CD14-positive monocyte (primary cell): ENCODE measurements at regions not wholly inside any gene's neighbourhood (a gene's known extent, or its start where the extent isn't known, plus 50 kb on each side); places are given as distances from the start of the nearest gene placed in this dataset.

Source experiments
- DNase-seq, 3 donors: peaks; one replicate each; pipeline ENCODE4 v3.0.0-alpha.2; 2011 to 2022
- H2AFZ ChIP-seq: 2 replicates; pipeline ENCODE4 v1.6.0; 2012; ENCODE audit warnings: mild to moderate bottlenecking, low read depth, low read length, inconsistent platforms; ENCODE audit not compliant: insufficient read depth, poor library complexity, severe bottlenecking
- H3K27ac ChIP-seq, 2 donors: 1 replicate in 1 of 2; 2 replicates in 1 of 2; pipeline ENCODE4 v1.5.1; 2012 to 2013; ENCODE audit warnings: low read length in 2 of 2, control low read depth in 1 of 2, inconsistent platforms in 1 of 2, low read depth in 1 of 2, mild to moderate bottlenecking in 1 of 2
- H3K27me3 ChIP-seq, 2 donors: one replicate each; pipeline versions ENCODE4 v1.6.0 to v1.6.1; 2011 to 2013; ENCODE audit warnings: low read length in 2 of 2; ENCODE audit not compliant: control insufficient read depth in 2 of 2, insufficient read depth in 2 of 2
- H3K36me3 ChIP-seq, 2 donors: replicated peaks in 1 of 2; 1 replicate in 1 of 2; 2 replicates in 1 of 2; pipeline versions ENCODE4 v1.5.1 to v1.6.1; 2012 to 2013; ENCODE audit warnings: low read length in 2 of 2, control low read depth in 1 of 2, inconsistent platforms in 1 of 2, mild to moderate bottlenecking in 1 of 2; ENCODE audit not compliant: insufficient read depth in 2 of 2, control insufficient read depth in 1 of 2
- H3K4me1 ChIP-seq, 2 donors: 1 replicate in 1 of 2; 2 replicates in 1 of 2; pipeline versions ENCODE4 v1.5.1 to v1.6.1; 2012 to 2013; ENCODE audit warnings: low read length in 2 of 2, control low read depth in 1 of 2, inconsistent platforms in 1 of 2, mild to moderate bottlenecking in 1 of 2, moderate library complexity in 1 of 2; ENCODE audit not compliant: insufficient read depth in 2 of 2, control insufficient read depth in 1 of 2
- H3K4me2 ChIP-seq: replicated peaks from 2 replicates; pipeline ENCODE3; 2012; ENCODE audit warnings: low read length, moderate library complexity, mild to moderate bottlenecking; ENCODE audit not compliant: poor library complexity, severe bottlenecking; ENCODE audit errors: extremely low read depth
- H3K4me3 ChIP-seq, 3 experiments: fragments of 200-600 bp in 1 of 3; sonication (generic) in 1 of 3; replicated peaks in 1 of 3; 1 replicate in 2 of 3; 2 replicates in 1 of 3; pipeline ENCODE4 v1.5.1; 2011 to 2013; ENCODE audit warnings: low read length in 3 of 3, mild to moderate bottlenecking in 3 of 3, control low read depth in 2 of 3, low read depth in 2 of 3, inconsistent platforms in 1 of 3, moderate library complexity in 1 of 3
- H3K79me2 ChIP-seq: 2 replicates; pipeline ENCODE4 v1.6.0; 2012; ENCODE audit warnings: mild to moderate bottlenecking, control low read depth, inconsistent platforms, low read length, moderate library complexity; ENCODE audit not compliant: insufficient read depth
- H3K9ac ChIP-seq: 2 replicates; pipeline ENCODE4 v1.6.0; 2017; ENCODE audit warnings: low read length, mild to moderate bottlenecking; ENCODE audit not compliant: insufficient read depth, poor library complexity, severe bottlenecking
- H3K9me3 ChIP-seq, 2 donors: replicated peaks in 1 of 2; 1 replicate in 1 of 2; 2 replicates in 1 of 2; pipeline versions ENCODE4 v1.5.1 to v1.6.1; 2012 to 2013; ENCODE audit warnings: low read length in 2 of 2, control low read depth in 1 of 2; ENCODE audit not compliant: control insufficient read depth in 1 of 2, insufficient read depth in 1 of 2
- H4K20me1 ChIP-seq: 2 replicates; pipeline ENCODE4 v1.6.0; 2012; ENCODE audit warnings: mild to moderate bottlenecking, low read length, control low read depth, moderate library complexity; ENCODE audit not compliant: insufficient read depth
- H3K27ac Mint-ChIP-seq, 7 donors: one replicate each; pipeline ENCODE4 v1.8.0; 2020; ENCODE audit warnings: mild to moderate bottlenecking in 7 of 7, mixed read lengths in 7 of 7, moderate library complexity in 6 of 7, inconsistent platforms in 2 of 7
- H3K27me3 Mint-ChIP-seq, 3 donors: one replicate each; pipeline ENCODE4 v1.8.0; 2021 to 2022; ENCODE audit warnings: low read depth in 3 of 3, mild to moderate bottlenecking in 3 of 3, mixed read lengths in 3 of 3, moderate library complexity in 3 of 3, inconsistent platforms in 1 of 3
- H3K36me3 Mint-ChIP-seq, 2 donors: one replicate each; pipeline ENCODE4 v1.8.0; 2020; ENCODE audit warnings: mixed read lengths in 2 of 2, inconsistent platforms in 1 of 2, mild to moderate bottlenecking in 1 of 2
- H3K4me1 Mint-ChIP-seq: one replicate; pipeline ENCODE4 v1.8.0; 2020; ENCODE audit warnings: mild to moderate bottlenecking, mixed read lengths
- H3K4me3 Mint-ChIP-seq, 2 donors: one replicate each; pipeline ENCODE4 v1.8.0; 2020; ENCODE audit warnings: mild to moderate bottlenecking in 2 of 2, mixed read lengths in 2 of 2, moderate library complexity in 1 of 2
- H3K9me3 Mint-ChIP-seq, 7 donors: one replicate each; pipeline ENCODE4 v1.8.0; 2020 to 2022; ENCODE audit warnings: mixed read lengths in 7 of 7, mild to moderate bottlenecking in 6 of 7, moderate library complexity in 6 of 7, inconsistent platforms in 2 of 7
- CTCF ChIP-seq: fragments of 200-600 bp; IDR thresholded peaks from one replicate; pipeline ENCODE4 v1.8.0; 2022; ENCODE audit warnings: antibody characterized with exemption, mild to moderate bottlenecking
- WGBS: methylation state at CpG from one replicate; pipeline ENCODE4 v1.1.5; 2013; ENCODE audit warnings: missing lambda C conversion rate; ENCODE audit not compliant: insufficient coverage; 5-methylcytosine and 5-hydroxymethylcytosine counted together
- intact Hi-C, 2 donors: fragments of 100-400 bp; cut with micrococcal nuclease; formaldehyde crosslinking; loops; one replicate each; pipeline versions ENCODE4 v1.15.0 to v1.15.1; 2023

- H3K36me3 ChIP-seq: no peaks in the 10 kb centered on the region
- H3K79me2 ChIP-seq: no peaks in the 10 kb centered on the region
- H3K36me3 Mint-ChIP-seq: no peaks in the 10 kb centered on the region
- peaks cover 0 to 3% (median 0%) of the 10 kb centered on the region in 3 donors for H3K27me3 Mint-ChIP-seq
- H3K27ac ChIP-seq: no peak overlapping the region
- H3K9ac ChIP-seq: no peak overlapping the region
- no peaks in the 10 kb centered on the region for H4K20me1 ChIP-seq
- no CpG with 5 or more reads among the region's 1 CpG for WGBS
- H3K4me2 ChIP-seq: no peak overlapping the region
- H3K9me3 ChIP-seq: peaks cover 0 to 3% of the 10 kb centered on the region in 2 donors
- no peaks in the 10 kb centered on the region for H3K4me1 Mint-ChIP-seq
- no peak overlapping the region for H3K4me3 Mint-ChIP-seq
- H3K27me3 ChIP-seq: no peaks in the 10 kb centered on the region
- H2AFZ ChIP-seq: no peak overlapping the region
- no peak for TF ChIP-seq CTCF
- no peak overlapping the region for H3K4me3 ChIP-seq
- no peaks in the 10 kb centered on the region for H3K4me1 ChIP-seq
- no peak overlapping the region for H3K27ac Mint-ChIP-seq
- DNase-seq: no peak
- H3K9me3 Mint-ChIP-seq: peaks cover 0 to 5% (median 0%) of the 10 kb centered on the region in 7 donors
- intact Hi-C loops: no loop called here
These were observed 1005.7 kb downstream of the CDH11 start for GRCh38 chr16:64116151-64116550.

GRCh38 chr16:64109241-64109640 lies 1012.6 kb downstream of the CDH11 start:
- TF ChIP-seq CTCF: no peak
- peaks cover 0 to 3% (median 0%) of the 10 kb centered on the region in 3 donors for H3K27me3 Mint-ChIP-seq
- H3K9me3 Mint-ChIP-seq: peaks cover 0 to 3% (median 0%) of the 10 kb centered on the region in 7 donors
- intact Hi-C loops: no loop called here
- no peak overlapping the region for H3K4me3 ChIP-seq
- peaks cover 0 to 3% of the 10 kb centered on the region in 2 donors for H3K9me3 ChIP-seq
- H3K36me3 ChIP-seq: no peaks in the 10 kb centered on the region
- no peaks in the 10 kb centered on the region for H4K20me1 ChIP-seq
- DNase-seq: no peak
- H3K27ac ChIP-seq: no peak overlapping the region
- H3K4me1 ChIP-seq: no peaks in the 10 kb centered on the region
- WGBS: no CpG with 5 or more reads among the region's 2 CpGs
- H3K9ac ChIP-seq: no peak overlapping the region
- H3K36me3 Mint-ChIP-seq: no peaks in the 10 kb centered on the region
- H2AFZ ChIP-seq: no peak overlapping the region
- no peaks in the 10 kb centered on the region for H3K79me2 ChIP-seq
- no peak overlapping the region for H3K27ac Mint-ChIP-seq
- H3K4me3 Mint-ChIP-seq: no peak overlapping the region
- no peaks in the 10 kb centered on the region for H3K27me3 ChIP-seq
- H3K4me2 ChIP-seq: no peak overlapping the region
- no peaks in the 10 kb centered on the region for H3K4me1 Mint-ChIP-seq
